Transverse colon (tissue), 4 donors: ENCODE measurements at regions not wholly inside any gene's neighbourhood (a gene's known extent, or its start where the extent isn't known, plus 50 kb on each side); places are given as distances from the start of the nearest gene placed in this dataset.

ENCODE experiments used
- DNase-seq: peaks from one replicate; pipeline ENCODE4 v3.0.0-alpha.2; 2019
- H3K27ac ChIP-seq, 4 donors: fragments of 200-600 bp; sonication (generic); 2 replicates each; pipeline ENCODE4 v1.5.1; 2016 to 2018; ENCODE audit warnings: inconsistent platforms in 4 of 4
- H3K27me3 ChIP-seq: fragments of 200-600 bp; sonication (generic); 2 replicates; pipeline ENCODE4 v1.5.1; 2017; ENCODE audit warnings: inconsistent platforms
- H3K36me3 ChIP-seq, 4 donors: fragments of 200-600 bp; sonication (generic); 2 replicates each; pipeline ENCODE4 v1.5.1; 2017 to 2019; ENCODE audit warnings: inconsistent platforms in 4 of 4
- H3K4me1 ChIP-seq, 4 donors: fragments of 200-600 bp; sonication (generic); 2 replicates each; pipeline ENCODE4 v1.5.1; 2017 to 2020; ENCODE audit warnings: inconsistent platforms in 4 of 4
- H3K4me3 ChIP-seq, 4 donors: fragments of 200-600 bp; sonication (generic); 1 replicate in 1 of 4; 2 replicates in 3 of 4; pipeline versions ENCODE4 v1.5.1 to v1.6.1; 2017 to 2019; ENCODE audit warnings: inconsistent platforms in 4 of 4
- H3K9me3 ChIP-seq, 2 donors: fragments of 200-600 bp; sonication (generic); 2 replicates each; pipeline ENCODE4 v1.5.1; 2017 to 2019; ENCODE audit warnings: inconsistent platforms in 2 of 2
- EP300 ChIP-seq: sonication (generic); formaldehyde crosslinking; IDR thresholded peaks from one replicate; pipeline ENCODE4 v1.6.1; 2017; ENCODE audit warnings: antibody characterized with exemption, low read depth
- POLR2A ChIP-seq: fragments of 450-650 bp; IDR thresholded peaks from one replicate; pipeline ENCODE4 v1.6.1; 2016; ENCODE audit warnings: antibody characterized with exemption, mild to moderate bottlenecking, moderate library complexity
- POLR2AphosphoS5 ChIP-seq, 3 donors: sonication (generic); formaldehyde crosslinking; IDR thresholded peaks; one replicate each; pipeline ENCODE4 v1.6.1; 2016; ENCODE audit warnings: antibody characterized with exemption in 3 of 3
- WGBS, 2 donors: methylation state at CpG; one replicate each; pipeline ENCODE4 v1.1.5; 2018; ENCODE audit warnings: low coverage in 1 of 2; 5-methylcytosine and 5-hydroxymethylcytosine counted together
- in situ Hi-C, 4 donors: fragments of 200-750 bp; cut with MboI; loops; one replicate each; pipeline versions ENCODE4 v1.15.0 to v1.15.1; 2017; ENCODE audit warnings: low sequenced_read_pairs in 3 of 4, low pct_ligation_motif_present in 1 of 4, low pct_unique_long_range_greater_than_20kb in 1 of 4
- intact Hi-C: fragments of 100-400 bp; cut with DNase I; formaldehyde crosslinking; loops from one replicate; pipeline ENCODE4 v1.15.1; 2023; ENCODE audit warnings: low total_unique reads
- TF ChIP-seq, protein P1 (sequence below), 5 experiments: fragments of 200-600 bp in 3 of 5; fragments of 450-650 bp in 2 of 5; sonication (generic) in 3 of 5; IDR thresholded peaks; 1 replicate in 2 of 5; 2 replicates in 3 of 5; pipeline ENCODE4 v1.5.1; 2016 to 2017; ENCODE audit warnings: antibody characterized with exemption in 5 of 5, inconsistent platforms in 3 of 5, mild to moderate bottlenecking in 2 of 5, moderate library complexity in 1 of 5

GRCh38 chr2:39487398-39488250 is 50.5 kb upstream of the MAP4K3 start:
- Histone ChIP-seq H3K27me3 (no peaks in the 10 kb centered on the region), H3K9me3 (no peaks in the 10 kb centered on the region), H3K4me3 (no peak overlapping the region), H3K4me1 (peaks cover 0 to 10% (median 4%) of the 10 kb centered on the region in 4 donors), H3K36me3 (no peaks in the 10 kb centered on the region), H3K27ac (no peak overlapping the region)
- 49 to 55% methylated on average over 3 to 4 of the region's 4 CpGs for WGBS, 2 donors
- in situ Hi-C loops: no loop called here
- no peak for DNase-seq
- TF ChIP-seq POLR2AphosphoS5 (IDR thresholded peaks at IDR 0.05) (no peak), POLR2A (no peak), EP300 (no peak)
- TF ChIP-seq, protein P1, sequence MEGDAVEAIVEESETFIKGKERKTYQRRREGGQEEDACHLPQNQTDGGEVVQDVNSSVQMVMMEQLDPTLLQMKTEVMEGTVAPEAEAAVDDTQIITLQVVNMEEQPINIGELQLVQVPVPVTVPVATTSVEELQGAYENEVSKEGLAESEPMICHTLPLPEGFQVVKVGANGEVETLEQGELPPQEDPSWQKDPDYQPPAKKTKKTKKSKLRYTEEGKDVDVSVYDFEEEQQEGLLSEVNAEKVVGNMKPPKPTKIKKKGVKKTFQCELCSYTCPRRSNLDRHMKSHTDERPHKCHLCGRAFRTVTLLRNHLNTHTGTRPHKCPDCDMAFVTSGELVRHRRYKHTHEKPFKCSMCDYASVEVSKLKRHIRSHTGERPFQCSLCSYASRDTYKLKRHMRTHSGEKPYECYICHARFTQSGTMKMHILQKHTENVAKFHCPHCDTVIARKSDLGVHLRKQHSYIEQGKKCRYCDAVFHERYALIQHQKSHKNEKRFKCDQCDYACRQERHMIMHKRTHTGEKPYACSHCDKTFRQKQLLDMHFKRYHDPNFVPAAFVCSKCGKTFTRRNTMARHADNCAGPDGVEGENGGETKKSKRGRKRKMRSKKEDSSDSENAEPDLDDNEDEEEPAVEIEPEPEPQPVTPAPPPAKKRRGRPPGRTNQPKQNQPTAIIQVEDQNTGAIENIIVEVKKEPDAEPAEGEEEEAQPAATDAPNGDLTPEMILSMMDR (IDR thresholded peaks at IDR 0.05): no peak
- intact Hi-C loops: no loop called here

DNA sequence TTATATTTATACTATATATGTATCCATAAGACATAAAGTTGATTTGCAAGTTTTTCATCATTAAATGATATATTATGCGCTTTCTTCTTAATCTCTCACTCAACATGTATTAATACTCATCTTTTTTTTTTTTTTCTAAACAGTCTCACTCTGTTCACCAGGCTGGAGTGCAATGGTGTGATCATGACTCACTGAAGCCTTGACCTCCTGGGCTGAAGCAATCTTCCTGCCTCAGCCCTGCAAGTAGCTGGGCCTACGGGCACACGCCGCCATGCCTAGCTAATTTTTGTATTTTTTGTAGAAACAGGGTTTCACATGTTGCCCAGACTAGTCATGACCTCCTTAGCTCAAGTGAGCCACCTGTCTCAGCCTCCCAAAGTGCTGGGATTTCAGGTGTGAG is 51.4 kb upstream of the MAP4K3 start:
- in situ Hi-C loops (no loop called here), intact Hi-C loops (no loop called here)
- Histone ChIP-seq H3K27ac (no peak overlapping the region), H3K9me3 (no peaks in the 10 kb centered on the region), H3K27me3 (no peaks in the 10 kb centered on the region), H3K4me3 (no peak overlapping the region), H3K36me3 (no peaks in the 10 kb centered on the region), H3K4me1 (peaks cover 0 to 14% (median 4%) of the 10 kb centered on the region in 4 donors)
- 84 to 88% methylated on average over 1 to 4 of the region's 4 CpGs for WGBS, 2 donors
- TF ChIP-seq POLR2AphosphoS5 (IDR thresholded peaks at IDR 0.05) (no peak), EP300 (no peak), POLR2A (no peak)
- TF ChIP-seq, protein P1 (IDR thresholded peaks at IDR 0.05): no peak
- DNase-seq: no peak

GRCh38 chr2:39490586-39490985 is 53.5 kb upstream of the MAP4K3 start:
- DNase-seq: no peak
- no peaks in the 10 kb centered on the region for H3K27me3 ChIP-seq
- in situ Hi-C loops (no loop called here), intact Hi-C loops (no loop called here)
- H3K4me3 ChIP-seq: no peak overlapping the region
- TF ChIP-seq EP300: no peak
- no peak for TF ChIP-seq POLR2A
- TF ChIP-seq POLR2AphosphoS5 (IDR thresholded peaks at IDR 0.05): no peak
- TF ChIP-seq, protein P1 (IDR thresholded peaks at IDR 0.05): no peak
- no peak overlapping the region for H3K27ac ChIP-seq
- H3K9me3 ChIP-seq: no peaks in the 10 kb centered on the region
- no peaks in the 10 kb centered on the region for H3K36me3 ChIP-seq
- peaks cover 0 to 21% (median 7%) of the 10 kb centered on the region in 4 donors for H3K4me1 ChIP-seq
- 85 to 100% methylated on average over 2 to 4 of the region's 4 CpGs for WGBS, 2 donors

DNA sequence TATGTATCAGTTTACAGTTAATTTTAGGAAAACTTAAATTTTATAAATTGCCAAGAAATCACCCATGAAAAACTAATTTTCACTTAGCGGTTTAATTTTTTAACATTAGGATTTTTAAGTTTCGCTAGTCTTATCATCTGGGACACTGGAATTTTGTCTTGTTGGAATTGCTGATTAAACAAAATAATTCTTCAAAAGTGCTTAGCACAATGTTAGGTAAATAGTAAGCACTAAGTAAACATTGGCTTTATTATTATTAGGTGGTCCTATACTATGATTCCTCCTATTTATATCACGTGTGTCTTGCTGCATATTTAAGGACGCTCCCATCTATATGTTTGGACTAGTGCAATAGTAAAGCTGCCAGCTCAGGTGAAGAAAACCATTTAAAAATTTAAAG is 54.6 kb upstream of the MAP4K3 start:
- Histone ChIP-seq H3K27me3 (no peaks in the 10 kb centered on the region), H3K36me3 (no peaks in the 10 kb centered on the region), H3K4me1 (peaks cover 0 to 21% (median 7%) of the 10 kb centered on the region in 4 donors), H3K9me3 (no peaks in the 10 kb centered on the region), H3K27ac (peak overlapping the region in 2 of 4 donors; percentile 33 to 70), H3K4me3 (no peak overlapping the region)
- 82 to 88% methylated on average over 3 to 4 of the region's 4 CpGs for WGBS, 2 donors
- in situ Hi-C loops (no loop called here), intact Hi-C loops (no loop called here)
- DNase-seq: no peak
- TF ChIP-seq, protein P1 (IDR thresholded peaks at IDR 0.05): no peak
- TF ChIP-seq POLR2AphosphoS5 (IDR thresholded peaks at IDR 0.05) (no peak), POLR2A (no peak), EP300 (no peak)
